Amygdala (tissue), 56 donors: ENCODE measurements at regions not wholly inside any gene's neighbourhood (a gene's known extent, or its start where the extent isn't known, plus 50 kb on each side); places are given as distances from the start of the nearest gene placed in this dataset.
"Not testable (repeated sequence)": the region's sequence is repeated elsewhere in the genome, so short reads cannot be mapped to it uniquely, and the experiment has no call there.

Source experiments
- DNase-seq, 56 donors: peaks; one replicate each; lab custom pipeline; 2025; lab: John Stamatoyannopoulos, UW

DNA sequence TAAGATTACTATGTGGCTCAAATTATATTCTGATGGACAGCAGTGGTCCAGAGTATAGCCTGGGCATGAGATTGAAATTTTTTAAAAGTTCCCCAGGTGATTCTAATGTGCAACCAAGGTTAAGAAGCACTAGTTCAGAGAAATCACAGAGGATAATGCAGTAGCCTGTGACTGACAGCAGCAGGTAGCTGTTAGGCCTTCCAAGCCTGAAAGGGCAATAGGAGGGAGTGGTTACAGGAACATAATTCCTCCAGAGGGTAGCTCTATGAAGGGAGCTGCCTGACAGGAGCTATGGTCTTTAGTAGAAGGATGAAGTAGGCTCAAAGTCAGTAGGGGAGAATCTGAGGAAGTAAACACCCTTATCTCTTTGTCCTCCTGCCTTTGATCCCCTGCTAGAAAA, 342.9 kb upstream of the PPP2R3A start:
- DNase-seq = no peak

DNA sequence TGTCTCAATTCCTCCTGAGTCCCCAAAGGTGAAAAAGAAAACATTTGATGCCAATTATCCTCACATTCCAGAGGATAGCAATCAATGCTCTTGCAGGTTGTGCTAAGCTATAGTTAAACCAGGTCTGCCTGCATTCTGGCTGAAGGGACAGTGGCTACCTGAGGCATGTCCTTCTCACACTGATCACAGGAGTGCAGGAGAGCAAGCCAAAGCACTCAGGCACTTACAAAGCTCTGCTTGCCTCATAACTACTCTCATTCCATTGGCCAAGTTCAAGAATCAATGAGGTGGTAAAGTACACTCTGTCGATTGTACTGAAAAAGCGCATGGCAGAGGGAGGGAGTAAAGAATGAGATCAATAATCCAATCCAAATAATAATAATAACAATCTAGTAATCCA, 342.0 kb upstream of the PPP2R3A start:
- no peak for DNase-seq

DNA sequence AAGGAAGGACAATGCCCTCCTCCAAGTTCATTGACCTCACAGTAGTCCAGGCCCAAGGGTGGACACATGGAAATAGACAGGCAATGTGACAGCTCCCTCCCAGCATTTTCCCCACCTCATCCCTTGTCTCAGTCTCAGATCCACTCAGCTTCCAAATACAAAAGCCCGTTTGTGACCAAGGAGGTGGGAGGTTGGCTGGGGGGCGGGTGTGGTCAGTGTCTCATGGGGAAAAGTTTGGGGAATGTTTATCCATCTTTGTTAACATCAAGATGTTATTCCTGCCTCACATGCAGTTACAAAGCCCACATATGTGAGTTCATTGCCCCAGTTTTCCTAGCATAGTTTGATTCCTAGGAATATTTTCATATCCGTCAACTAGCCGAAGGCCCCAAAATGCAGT, 338.5 kb upstream of the PPP2R3A start:
- DNase-seq = no peak

DNA sequence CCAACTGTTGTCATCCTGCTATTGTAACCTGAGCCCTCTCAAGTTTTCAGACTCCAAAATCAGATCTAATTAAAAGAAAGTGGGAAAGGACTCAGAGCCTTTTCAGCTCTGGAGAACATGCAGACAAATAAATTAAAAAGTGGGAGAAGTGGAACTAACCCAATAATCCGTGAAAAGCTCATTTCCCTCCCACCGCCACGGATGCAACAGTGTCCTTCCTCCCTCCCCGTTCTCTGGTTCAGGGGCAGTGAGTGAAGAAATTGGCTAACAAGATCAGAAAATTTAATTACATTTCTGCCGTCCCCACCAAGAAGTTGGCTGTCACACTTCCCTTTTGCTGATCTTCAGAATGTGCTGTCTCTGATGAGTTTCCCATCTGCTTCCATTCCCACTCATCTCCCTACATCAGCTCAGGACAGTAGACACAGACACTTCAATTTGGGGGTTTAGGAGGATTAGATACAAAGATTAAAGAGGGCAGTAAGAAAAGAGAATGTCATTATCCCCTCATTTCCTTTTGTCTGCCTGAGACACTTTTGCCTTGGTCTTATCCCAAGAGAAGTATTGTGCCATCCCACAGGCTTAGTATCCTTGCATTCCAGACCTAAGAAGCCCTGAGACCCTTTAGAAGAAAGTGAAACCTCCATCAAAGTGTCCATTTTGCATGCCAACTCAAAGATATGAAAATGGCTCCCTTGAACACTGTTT, 335.7 kb upstream of the PPP2R3A start:
- DNase-seq = no peak

DNA sequence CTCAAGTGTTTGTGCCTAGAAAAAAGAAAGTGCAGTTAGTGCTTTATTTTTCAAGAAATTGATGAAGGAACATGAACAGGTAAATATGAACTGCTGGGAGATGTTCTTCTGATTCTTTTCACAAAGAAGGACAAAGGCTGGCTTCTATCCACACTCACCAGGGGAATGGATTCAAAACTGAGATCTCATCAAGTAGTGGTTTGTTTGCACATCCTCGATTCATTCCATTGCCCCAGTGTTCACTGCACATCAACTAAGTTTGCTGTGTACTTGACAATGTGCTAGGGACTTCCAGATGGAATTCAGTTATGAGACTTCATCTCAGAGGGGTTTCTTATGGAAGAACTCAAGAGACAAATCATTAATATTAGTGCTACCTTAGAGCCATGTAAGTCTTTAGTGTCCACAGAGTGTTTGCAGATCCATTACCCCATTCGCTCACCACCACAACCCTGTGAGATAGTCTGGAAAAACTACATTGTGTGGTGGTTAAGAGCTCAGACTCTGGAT, 332.9 kb upstream of the PPP2R3A start:
- no peak for DNase-seq

DNA sequence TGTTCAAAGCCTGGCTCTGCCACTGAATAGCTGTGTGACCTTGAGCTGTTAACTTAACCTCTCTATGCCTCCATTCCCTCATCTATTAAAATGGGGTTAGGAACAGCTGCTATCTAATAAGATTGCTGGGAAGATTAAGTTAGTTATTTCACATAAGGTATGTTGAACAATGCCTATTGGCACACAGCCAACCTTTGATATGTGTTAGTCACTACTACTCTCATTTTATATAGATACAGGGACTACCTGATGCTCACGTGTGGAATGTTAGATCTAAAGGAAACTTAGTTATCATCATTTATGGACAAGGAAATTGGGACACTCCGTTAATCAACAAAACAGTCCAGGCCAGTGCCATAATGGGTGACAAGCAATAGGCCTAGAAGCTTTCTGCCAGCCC, 332.4 kb upstream of the PPP2R3A start:
- no peak for DNase-seq

DNA sequence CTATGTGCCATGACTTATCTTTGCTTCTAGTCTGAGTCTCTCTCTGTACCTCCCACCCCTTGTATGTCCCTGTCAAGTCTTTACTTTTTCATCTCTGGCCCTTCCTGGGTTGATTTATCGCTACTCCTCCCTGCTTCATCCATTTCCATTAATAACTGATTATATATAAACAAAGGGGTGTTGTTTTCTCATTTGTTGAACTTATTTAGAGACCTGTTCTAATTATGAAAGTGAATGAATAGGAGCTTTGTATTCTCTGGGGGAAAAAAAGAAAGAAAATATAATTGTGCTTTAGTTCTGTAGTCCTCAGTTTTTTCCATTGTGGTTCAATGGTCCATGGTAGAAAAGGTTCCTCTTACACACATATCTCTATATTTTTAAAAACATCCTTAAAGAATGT, 328.9 kb upstream of the PPP2R3A start:
- DNase-seq = no peak

DNA sequence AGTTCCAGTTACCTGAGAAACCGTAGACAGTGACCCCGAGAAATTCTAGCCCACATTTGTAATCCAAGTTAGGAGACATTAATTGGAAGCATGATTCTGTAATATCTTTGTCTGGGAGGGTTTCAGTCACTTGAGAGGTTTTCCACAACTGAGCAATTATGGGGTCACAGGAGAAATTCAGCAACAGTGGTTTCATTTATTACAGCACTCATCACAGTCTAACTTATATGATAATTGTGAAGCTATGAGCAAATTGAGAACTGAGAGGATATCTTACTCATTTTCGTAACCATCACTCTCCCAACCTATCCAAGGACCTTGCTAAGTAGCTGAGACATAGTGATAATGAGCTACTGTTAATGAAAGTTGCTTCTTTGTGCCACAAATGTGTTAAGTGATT, 328.5 kb upstream of the PPP2R3A start:
- no peak for DNase-seq

DNA sequence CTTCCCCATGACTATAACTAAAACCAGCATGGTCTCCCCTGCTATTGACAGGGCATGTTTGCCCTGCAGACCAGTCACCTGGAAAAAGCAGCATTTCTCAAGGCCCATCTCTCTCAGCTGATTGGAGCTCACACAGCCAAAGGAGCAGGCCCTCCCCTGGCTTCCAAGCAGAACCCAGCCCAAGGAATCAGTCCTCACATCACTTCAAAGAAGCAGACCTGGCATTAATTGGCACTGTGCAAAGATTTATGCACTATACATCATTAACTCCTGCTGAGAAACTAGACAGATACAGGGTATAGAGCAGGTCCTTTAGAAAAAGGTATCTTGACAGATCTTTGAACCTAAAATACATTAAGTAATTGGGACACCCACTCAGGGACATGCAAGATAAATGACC, 323.8 kb upstream of the PPP2R3A start:
- no peak for DNase-seq

DNA sequence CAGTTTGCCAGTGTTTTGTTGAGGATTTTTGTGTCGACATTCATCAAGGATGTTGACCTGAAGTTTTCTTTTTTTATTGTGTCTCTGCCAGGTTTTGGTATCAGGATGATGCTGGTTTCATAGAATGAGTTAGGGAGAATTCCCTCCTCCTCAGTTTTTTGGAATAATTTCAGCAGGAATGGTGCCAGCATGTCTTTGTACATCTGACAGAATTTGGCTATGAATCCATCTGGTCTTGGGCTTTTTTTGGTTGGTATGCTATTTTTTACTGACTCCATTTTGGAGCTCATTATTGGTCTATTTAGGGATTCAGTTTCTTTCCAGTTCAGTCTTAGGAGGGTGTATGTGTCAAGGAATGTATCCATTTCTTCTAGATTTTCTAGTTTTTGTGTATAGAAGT, 320.0 kb upstream of the PPP2R3A start:
- DNase-seq = no peak

DNA sequence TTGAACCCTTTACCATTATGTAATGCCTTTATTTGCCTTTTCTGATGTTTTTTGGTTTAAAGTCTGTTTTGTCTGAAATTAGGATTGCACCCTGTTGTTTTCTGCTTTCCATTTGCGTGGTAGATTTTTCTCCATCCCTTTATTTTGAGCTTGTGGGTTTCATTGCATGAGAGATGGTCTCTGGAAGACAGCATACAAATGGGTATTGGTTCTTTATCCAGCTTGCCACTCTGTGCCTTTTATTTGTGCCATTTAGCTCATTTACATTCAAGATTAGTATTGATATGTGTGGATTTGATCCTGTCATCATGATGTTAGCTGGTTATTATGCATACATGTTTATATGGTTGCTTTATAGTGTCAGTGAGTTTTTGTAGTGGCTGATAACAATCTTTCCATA, 318.7 kb upstream of the PPP2R3A start:
- no peak for DNase-seq

DNA sequence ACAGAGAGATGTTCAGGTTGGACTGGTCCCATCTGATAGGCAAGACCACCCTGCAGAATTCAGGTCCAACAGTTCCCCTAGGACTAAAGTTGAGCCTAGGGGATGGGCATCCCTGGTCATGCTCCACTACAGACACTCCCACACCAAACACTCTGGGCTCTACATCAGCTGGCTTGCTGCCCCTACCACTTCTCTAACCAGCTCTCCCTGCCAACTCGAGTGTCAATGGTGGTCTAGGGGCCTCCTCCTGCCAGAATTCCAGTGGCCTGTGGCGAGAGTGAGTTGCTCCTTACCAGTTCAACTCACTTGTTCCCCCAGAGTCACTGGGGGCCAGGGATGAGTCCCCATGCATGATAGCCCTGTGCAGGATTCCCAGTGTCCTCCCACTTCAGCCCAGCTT, 316.2 kb upstream of the PPP2R3A start:
- no peak for DNase-seq

DNA sequence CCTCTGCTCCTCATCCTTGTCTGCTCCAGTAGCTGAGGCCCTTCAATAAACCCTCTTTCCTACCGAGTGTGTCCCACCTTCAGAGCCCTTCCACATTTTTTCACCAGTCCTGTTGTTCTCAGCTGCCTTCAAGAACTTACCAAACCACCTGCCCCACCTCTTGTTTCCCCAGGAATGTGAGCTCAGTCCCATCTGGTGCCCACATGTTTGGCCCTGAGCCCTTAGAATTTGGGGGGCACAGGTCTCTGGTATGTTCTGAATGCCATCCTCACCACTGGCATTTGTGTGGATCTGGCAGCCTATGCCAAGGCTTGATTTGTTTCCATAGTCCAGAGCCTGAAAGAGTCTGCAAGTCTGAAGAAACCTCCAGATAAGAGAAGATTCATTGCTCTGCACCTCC, 315.2 kb upstream of the PPP2R3A start:
- DNase-seq = no peak

DNA sequence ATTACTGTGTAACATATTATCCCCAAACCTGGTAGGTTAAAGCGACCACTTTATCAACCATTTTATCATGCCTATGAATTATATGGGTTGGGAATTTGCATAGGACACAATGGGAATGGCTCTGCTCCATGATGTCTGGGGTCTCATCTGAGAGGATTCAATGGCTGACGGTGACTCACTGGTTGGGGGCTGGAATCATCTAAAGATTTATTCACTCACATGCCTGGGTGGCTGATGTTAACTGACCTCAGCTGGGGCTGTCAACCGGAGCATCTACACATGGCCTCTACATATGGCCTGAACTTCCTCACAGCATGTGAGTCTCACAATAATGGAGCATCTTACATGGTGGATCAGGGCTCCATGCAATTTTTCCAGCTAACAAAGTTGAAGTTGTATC, 313.1 kb upstream of the PPP2R3A start:
- DNase-seq = no peak

DNA sequence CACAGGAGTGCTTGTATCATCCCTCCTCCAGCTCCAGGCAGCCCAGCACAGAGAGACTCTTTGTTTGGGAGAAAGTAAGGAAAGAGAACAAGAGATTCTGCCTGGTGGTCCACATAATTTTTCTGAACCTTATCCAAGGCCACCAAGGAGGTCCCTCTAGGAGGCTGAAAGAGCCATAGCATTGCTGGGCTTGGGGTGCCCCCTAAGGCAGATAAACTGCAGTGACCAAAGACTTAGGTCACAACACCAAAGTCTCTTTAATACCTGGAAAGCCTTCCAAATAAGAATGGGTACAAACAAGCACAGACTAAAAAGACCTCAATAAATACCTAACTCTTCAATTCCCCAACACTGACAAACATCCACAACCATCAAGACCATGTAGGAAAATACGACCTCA, 310.2 kb upstream of the PPP2R3A start:
- DNase-seq = no peak

DNA sequence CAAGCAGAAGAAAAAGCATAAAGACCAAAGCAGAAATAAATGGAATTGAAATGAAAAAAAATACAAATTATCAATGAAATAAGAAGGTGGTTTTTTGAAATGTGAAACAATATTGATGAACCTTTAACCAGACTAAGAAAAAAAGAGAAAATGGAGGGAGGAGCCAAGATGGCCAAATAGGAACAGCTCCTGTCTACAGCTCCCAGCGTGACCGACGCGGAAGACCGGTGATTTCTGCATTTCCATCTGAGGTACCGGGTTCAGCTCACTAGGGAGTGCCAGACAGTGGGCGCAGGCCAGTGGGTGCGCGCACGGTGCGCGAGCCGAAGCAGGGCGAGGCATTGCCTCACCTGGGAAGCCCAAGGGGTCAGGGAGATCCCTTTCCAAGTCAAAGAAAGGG, 307.1 kb upstream of the PPP2R3A start:
- not testable (repeated sequence) for DNase-seq

DNA sequence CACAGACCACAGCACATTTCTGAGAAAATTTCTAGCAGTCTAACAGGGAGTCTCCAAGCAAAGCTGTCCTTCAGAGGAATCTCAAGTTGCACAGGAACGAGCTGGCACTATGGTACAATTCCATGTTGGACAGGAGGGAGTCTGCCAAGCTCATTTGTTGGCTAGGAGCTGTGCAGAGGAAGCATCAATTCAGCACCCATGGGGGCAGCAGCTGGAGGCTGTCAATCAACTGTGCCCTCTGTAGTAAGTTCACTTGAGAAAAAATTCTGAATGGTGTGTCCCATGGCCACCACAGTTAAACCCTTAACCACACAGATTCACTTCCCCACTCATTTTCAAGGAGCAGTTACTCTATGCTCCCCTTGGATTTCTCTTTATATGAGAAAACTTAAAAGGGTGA, 298.5 kb upstream of the PPP2R3A start:
- DNase-seq = no peak

DNA sequence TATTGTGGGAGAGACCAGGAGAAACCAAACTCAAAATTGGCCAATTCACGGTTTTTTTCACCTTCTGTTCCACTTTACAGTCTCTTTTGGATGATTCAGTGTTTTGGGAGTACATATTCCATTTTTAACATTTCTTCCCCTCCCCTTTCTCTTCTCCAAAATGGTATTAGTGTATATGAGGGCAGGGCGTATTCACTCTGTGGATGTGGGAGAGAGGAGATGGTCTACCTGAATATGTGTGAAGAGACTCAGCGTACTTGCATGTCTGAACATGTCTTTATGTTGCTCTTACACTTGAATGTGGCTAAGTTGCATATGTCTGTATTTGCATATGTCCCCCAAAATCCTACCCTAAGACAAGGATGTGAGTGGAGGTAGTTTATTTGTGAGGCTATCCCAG, 291.0 kb upstream of the PPP2R3A start:
- DNase-seq = no peak

DNA sequence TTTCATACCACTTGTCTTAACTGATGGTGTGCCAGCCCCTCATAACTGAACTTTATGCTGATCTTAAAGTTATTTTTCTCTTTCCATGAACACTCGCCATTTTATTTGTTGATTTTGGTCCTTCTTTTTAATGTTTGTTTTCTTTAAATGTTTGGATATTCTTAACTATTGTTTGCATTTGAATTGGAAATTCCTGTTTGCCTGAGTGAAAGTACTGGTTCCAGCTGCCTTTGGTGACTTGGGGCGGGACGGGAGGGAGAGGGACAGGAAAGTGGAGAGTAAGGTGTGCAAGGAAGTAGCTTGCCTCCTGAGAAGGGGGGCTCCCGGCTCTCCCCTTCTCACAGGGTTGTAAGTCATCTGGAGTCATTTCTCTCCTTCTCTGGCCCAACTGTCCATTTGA, 287.1 kb upstream of the PPP2R3A start:
- no peak for DNase-seq

DNA sequence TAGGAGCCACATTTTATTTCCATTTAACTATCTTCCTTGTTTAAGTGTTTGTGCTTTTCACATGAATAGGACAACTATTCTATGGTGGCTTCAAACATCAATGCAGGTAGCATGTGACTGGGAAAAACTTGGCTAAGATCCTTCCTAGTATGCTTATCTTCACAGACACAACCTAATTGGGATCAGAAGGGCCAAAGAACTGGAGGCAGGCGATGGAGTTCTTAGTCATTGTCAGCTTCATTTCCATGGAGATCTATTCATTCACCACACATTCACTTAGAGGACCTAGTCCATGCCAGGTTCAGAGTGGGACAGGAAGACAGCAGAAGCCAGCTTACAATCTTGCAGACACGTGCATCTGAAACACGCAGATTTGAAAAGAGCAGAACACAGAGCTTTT, 277.5 kb upstream of the PPP2R3A start:
- DNase-seq = no peak

DNA sequence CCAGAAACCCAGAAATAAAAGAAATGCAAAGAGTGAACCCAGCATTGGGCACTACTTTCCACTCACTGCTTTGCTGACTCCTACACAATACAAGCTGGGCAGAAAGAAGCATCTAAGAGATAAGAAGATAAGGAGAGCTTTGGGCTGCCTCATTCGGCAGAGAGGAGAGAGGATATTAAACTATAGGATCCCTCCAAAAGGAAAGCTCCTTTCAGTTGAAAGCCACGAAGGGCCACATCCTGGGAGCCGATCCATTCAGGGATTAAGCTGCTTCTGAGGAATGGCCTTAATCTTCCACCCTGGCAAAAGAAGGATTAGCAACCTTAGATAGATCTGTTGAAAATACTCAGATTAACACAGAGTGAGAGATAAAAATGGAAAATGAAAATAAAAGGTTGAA, 274.9 kb upstream of the PPP2R3A start:
- DNase-seq = no peak

DNA sequence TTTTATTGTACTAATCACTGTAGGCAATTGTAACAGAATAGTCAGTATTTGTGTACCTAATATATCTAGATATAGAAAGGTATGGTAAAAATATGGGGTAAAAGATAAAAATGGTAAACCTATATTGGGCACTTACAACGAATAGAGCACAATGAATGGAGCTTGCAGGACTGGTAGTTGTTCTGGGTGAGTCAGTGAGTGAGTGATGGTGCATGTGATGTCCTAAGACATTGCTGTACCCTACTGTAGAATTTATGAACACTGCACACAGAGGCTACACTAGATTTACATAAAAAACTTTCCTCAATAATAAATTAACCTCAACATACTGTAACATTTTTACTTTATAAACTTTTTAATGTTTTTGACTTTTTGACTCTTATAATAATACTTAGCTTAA, 274.3 kb upstream of the PPP2R3A start:
- DNase-seq = no peak

DNA sequence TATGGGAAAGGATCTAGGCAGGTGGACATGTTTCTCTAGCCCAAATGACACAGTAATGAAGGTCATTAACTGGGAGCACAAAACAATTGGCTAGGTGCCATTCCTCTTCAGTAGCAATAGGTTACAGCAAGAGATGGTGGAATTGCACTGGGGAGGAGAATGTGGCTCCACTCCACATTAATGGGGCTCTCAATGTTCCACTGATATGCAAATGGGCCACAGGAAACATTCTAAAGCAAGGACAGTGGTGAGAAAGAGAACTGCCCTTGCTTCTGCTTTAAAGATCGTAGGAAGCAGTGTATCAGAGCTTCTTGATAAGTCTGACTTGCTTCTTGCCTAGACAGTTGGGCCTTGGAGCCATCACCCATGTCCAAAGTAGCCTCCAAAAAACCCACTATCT, 271.4 kb upstream of the PPP2R3A start:
- no peak for DNase-seq
